Ascending aorta (tissue), 2 donors: ENCODE measurements at regions not wholly inside any gene's neighbourhood (a gene's known extent, or its start where the extent isn't known, plus 50 kb on each side); places are given as distances from the start of the nearest gene placed in this dataset.

Source experiments
- DNase-seq, 2 donors: peaks; one replicate each; pipeline ENCODE4 v3.0.0-alpha.2; 2019; ENCODE audit warnings: low spot score in 2 of 2
- H3K27ac ChIP-seq, 2 donors: fragments of 200-600 bp; sonication (generic); one replicate each; pipeline ENCODE4 v1.5.1; 2016 to 2017; ENCODE audit warnings: mild to moderate bottlenecking in 1 of 2
- H3K27me3 ChIP-seq: fragments of 200-600 bp; sonication (generic); one replicate; pipeline ENCODE4 v1.5.1; 2017
- H3K36me3 ChIP-seq, 2 donors: fragments of 200-600 bp; sonication (generic); one replicate each; pipeline ENCODE4 v1.5.1; 2016
- H3K4me1 ChIP-seq, 2 donors: fragments of 200-600 bp; sonication (generic); one replicate each; pipeline ENCODE4 v1.5.1; 2016 to 2017; ENCODE audit warnings: mild to moderate bottlenecking in 1 of 2
- H3K4me3 ChIP-seq, 2 donors: fragments of 200-600 bp; sonication (generic); one replicate each; pipeline ENCODE4 v1.5.1; 2016 to 2017; ENCODE audit warnings: mild to moderate bottlenecking in 1 of 2
- H3K9me3 ChIP-seq, 2 donors: fragments of 200-600 bp; sonication (generic); one replicate each; pipeline ENCODE4 v1.5.1; 2016
- CTCF ChIP-seq, 3 experiments: fragments of 200-600 bp in 2 of 3; fragments of 450-650 bp in 1 of 3; sonication (generic) in 2 of 3; IDR thresholded peaks; one replicate each; pipeline ENCODE4 v1.5.1; 2016 to 2019; ENCODE audit warnings: antibody characterized with exemption in 3 of 3, mild to moderate bottlenecking in 1 of 3, moderate library complexity in 1 of 3
- intact Hi-C: fragments of 100-400 bp; cut with DNase I; formaldehyde crosslinking; loops from one replicate; pipeline ENCODE4 v1.15.1; 2023

- H3K36me3 ChIP-seq = no peaks in the 10 kb centered on the region
- H3K27ac ChIP-seq = no peak overlapping the region
- no peak for TF ChIP-seq CTCF (IDR thresholded peaks at IDR 0.05)
- no peaks in the 10 kb centered on the region for H3K27me3 ChIP-seq
- no peak for DNase-seq
- no peak overlapping the region for H3K4me3 ChIP-seq
- H3K9me3 ChIP-seq = no peaks in the 10 kb centered on the region
- intact Hi-C loops = no loop called here
- H3K4me1 ChIP-seq = no peaks in the 10 kb centered on the region
Measured at GRCh38 chr12:17975763-17976162, 114.2 kb downstream of the RERGL start.

- TF ChIP-seq CTCF (IDR thresholded peaks at IDR 0.05) = no peak
- intact Hi-C loops = no loop called here
- Histone ChIP-seq H3K27me3 (no peaks in the 10 kb centered on the region), H3K9me3 (no peaks in the 10 kb centered on the region), H3K4me3 (no peak overlapping the region), H3K36me3 (no peaks in the 10 kb centered on the region), H3K4me1 (no peaks in the 10 kb centered on the region), H3K27ac (no peak overlapping the region)
- no peak for DNase-seq
Measured at GRCh38 chr12:17975239-17975638, 114.8 kb downstream of the RERGL start.

- no peak for DNase-seq
- no peaks in the 10 kb centered on the region for H3K4me1 ChIP-seq
- no peaks in the 10 kb centered on the region for H3K9me3 ChIP-seq
- no peaks in the 10 kb centered on the region for H3K36me3 ChIP-seq
- no peak for TF ChIP-seq CTCF (IDR thresholded peaks at IDR 0.05)
- intact Hi-C loops = no loop called here
- H3K27ac ChIP-seq = no peak overlapping the region
- H3K4me3 ChIP-seq = no peak overlapping the region
- no peaks in the 10 kb centered on the region for H3K27me3 ChIP-seq
Measured at GRCh38 chr12:17971850-17972249, 118.1 kb downstream of the RERGL start.

GRCh38 chr12:17954788-17955187 lies 135.2 kb downstream of the RERGL start:
- Histone ChIP-seq H3K36me3 (no peaks in the 10 kb centered on the region), H3K27ac (no peak overlapping the region), H3K9me3 (no peaks in the 10 kb centered on the region), H3K27me3 (no peaks in the 10 kb centered on the region), H3K4me3 (no peak overlapping the region), H3K4me1 (no peaks in the 10 kb centered on the region)
- no peak for DNase-seq
- intact Hi-C loops = no loop called here
- TF ChIP-seq CTCF (IDR thresholded peaks at IDR 0.05) = no peak

- no peak for DNase-seq
- no peak overlapping the region for H3K4me3 ChIP-seq
- H3K36me3 ChIP-seq = no peaks in the 10 kb centered on the region
- H3K4me1 ChIP-seq = no peaks in the 10 kb centered on the region
- no peak overlapping the region for H3K27ac ChIP-seq
- intact Hi-C loops = no loop called here
- no peaks in the 10 kb centered on the region for H3K9me3 ChIP-seq
- no peaks in the 10 kb centered on the region for H3K27me3 ChIP-seq
- no peak for TF ChIP-seq CTCF (IDR thresholded peaks at IDR 0.05)
Measured at GRCh38 chr12:17950898-17951297, 139.1 kb downstream of the RERGL start.

- Histone ChIP-seq H3K4me3 (no peak overlapping the region), H3K27ac (no peak overlapping the region), H3K36me3 (no peaks in the 10 kb centered on the region), H3K27me3 (no peaks in the 10 kb centered on the region), H3K9me3 (no peaks in the 10 kb centered on the region), H3K4me1 (no peaks in the 10 kb centered on the region)
- TF ChIP-seq CTCF (IDR thresholded peaks at IDR 0.05) = no peak
- no peak for DNase-seq
- intact Hi-C loops = no loop called here
Measured at GRCh38 chr12:17949558-17950141, 140.3 kb downstream of the RERGL start.
